HepG2 (cell line): ENCODE measurements at regions not wholly inside any gene's neighbourhood (a gene's known extent, or its start where the extent isn't known, plus 50 kb on each side); places are given as distances from the start of the nearest gene placed in this dataset.

Experiments
- CTCF ChIP-seq: sonication (generic); formaldehyde crosslinking; IDR thresholded peaks from 2 replicates; pipeline ENCODE4 v1.5.0; 2020; ENCODE audit warnings: mild to moderate bottlenecking, missing genetic modification reagents, moderate library complexity
- FOXK2 ChIP-seq: fragments of 450-650 bp; IDR thresholded peaks from 2 replicates; pipeline ENCODE4 v1.6.1; 2016
- GABPA ChIP-seq, 2 experiments: IDR thresholded peaks; 2 replicates each; pipeline ENCODE4 v1.6.1; 2011 to 2016; ENCODE audit warnings: low read depth in 2 of 2, low read length in 1 of 2, missing biosample characterization in 1 of 2, missing genetic modification characterization in 1 of 2
- MTF1 ChIP-seq: sonication (generic); formaldehyde crosslinking; IDR thresholded peaks from 2 replicates; pipeline ENCODE4 v1.5.0; 2020; ENCODE audit warnings: missing genetic modification reagents
- NCOA1 ChIP-seq: sonication (generic); formaldehyde crosslinking; IDR thresholded peaks from 2 replicates; pipeline ENCODE4 v1.9.0; 2021; ENCODE audit warnings: missing genetic modification reagents
- NFKB2 ChIP-seq: sonication (generic); formaldehyde crosslinking; IDR thresholded peaks from 2 replicates; pipeline ENCODE4 v1.4.0; 2020; ENCODE audit warnings: missing genetic modification reagents, borderline replicate concordance
- POLR2AphosphoS5 ChIP-seq: IDR thresholded peaks from 2 replicates; pipeline ENCODE4 v1.6.1; 2012; ENCODE audit warnings: low read depth, low read length
- SIN3A ChIP-seq: IDR thresholded peaks from 2 replicates; pipeline ENCODE4 v1.6.1; 2011; ENCODE audit warnings: low read depth, mild to moderate bottlenecking, control low read depth, low read length, borderline replicate concordance
- ZMYM4 ChIP-seq: sonication (generic); formaldehyde crosslinking; IDR thresholded peaks from 2 replicates; pipeline ENCODE4 v1.8.1; 2023; ENCODE audit warnings: mild to moderate bottlenecking, missing genetic modification reagents
- ZNF674 ChIP-seq: sonication (generic); formaldehyde crosslinking; IDR thresholded peaks from 2 replicates; pipeline ENCODE4 v1.5.0; 2020; ENCODE audit warnings: low read depth, mild to moderate bottlenecking, missing genetic modification reagents

GRCh38 chr5:91950328-91950727 is 567.2 kb upstream of the ARRDC3 start:
- no peak for TF ChIP-seq NFKB2
- TF ChIP-seq ZMYM4 (CRISPR knock-in tag) = no peak
- TF ChIP-seq NCOA1 (CRISPR knock-in tag) = no peak
- TF ChIP-seq POLR2AphosphoS5 = no peak
- no peak for TF ChIP-seq CTCF (CRISPR knock-in tag)
- no peak for TF ChIP-seq GABPA (IDR thresholded peaks at IDR 0.05; ENCODE audit: low read depth, low read length)
- TF ChIP-seq GABPA (CRISPR knock-in tag; IDR thresholded peaks at IDR 0.05; ENCODE audit: low read depth) = no peak
- no peak for TF ChIP-seq MTF1 (CRISPR knock-in tag)
- no peak for TF ChIP-seq FOXK2
- no peak for TF ChIP-seq ZNF674 (CRISPR knock-in tag)
- TF ChIP-seq SIN3A = no peak
